HepG2 (cell line): ENCODE measurements at regions not wholly inside any gene's neighbourhood (a gene's known extent, or its start where the extent isn't known, plus 50 kb on each side); places are given as distances from the start of the nearest gene placed in this dataset.

Experiments used
- ATAC-seq: fragments of 200-7000 bp; cut with Tn5 transposase; 3 replicates; pipeline ENCODE4 v1.9.1; 2020; ENCODE audit warnings: mild to moderate bottlenecking, moderate library complexity
- BruUV-seq: library from RNA; stranded (reverse); fragments of 400-500 nt; replicated peaks from 2 replicates; lab custom pipeline; 2021; lab: Mats Ljungman, UMichigan
- CTCF ChIA-PET: fragments of 300-600 bp; formaldehyde crosslinking; extraction: SDS; loops from one replicate; lab custom pipeline; 2021; ENCODE audit warnings: low total read pairs, inconsistent platforms, low intra/inter-chr PET ratio; lab: Yijun Ruan, JAX
- POLR2A ChIA-PET: fragments of 350-600 bp; sonication (Branson Sonifier 250); formaldehyde crosslinking; loops from one replicate; lab custom pipeline; 2020; ENCODE audit warnings: antibody characterized with exemption, inconsistent platforms; lab: Yijun Ruan, JAX
- DNase-seq: peaks from one replicate; pipeline ENCODE4 v3.0.0-alpha.2; 2015; ENCODE audit warnings: low spot score
- FAIRE-seq: peaks from 3 replicates; lab custom pipeline; 2011; peaks lifted over from hg19 to GRCh38; lab: Jason Lieb, UNC
- H2AFZ ChIP-seq: one replicate; pipeline ENCODE4 v1.6.1; 2011; ENCODE audit warnings: low read length, inconsistent platforms
- H3K27ac ChIP-seq: fragments of 300-600 bp; 3 replicates; pipeline ENCODE4 v1.8.0; 2011; ENCODE audit warnings: mixed run types, mild to moderate bottlenecking, mixed read lengths, low read length, inconsistent platforms; ENCODE audit not compliant: insufficient read depth; ENCODE audit errors: extremely low read length
- H3K27me3 ChIP-seq, 2 experiments: fragments of 200-600 bp in 1 of 2; 2 replicates in 1 of 2; 3 replicates in 1 of 2; pipeline versions ENCODE4 v1.6.0 to v1.8.0; 2011; ENCODE audit warnings: low read length in 2 of 2, mild to moderate bottlenecking in 2 of 2, moderate library complexity in 2 of 2, inconsistent platforms in 1 of 2; ENCODE audit not compliant: insufficient read depth in 2 of 2, control insufficient read depth in 1 of 2
- H3K36me3 ChIP-seq, 2 experiments: fragments of 200-600 bp in 1 of 2; replicated peaks in 1 of 2; 2 replicates in 1 of 2; 3 replicates in 1 of 2; pipeline versions ENCODE4 v1.5.1 to v1.8.0; 2011; ENCODE audit warnings: low read length in 2 of 2, inconsistent platforms in 1 of 2; ENCODE audit not compliant: insufficient read depth in 2 of 2, control insufficient read depth in 1 of 2
- H3K4me1 ChIP-seq: 2 replicates; pipeline ENCODE4 v1.5.1; 2012; ENCODE audit warnings: low read length, inconsistent platforms; ENCODE audit not compliant: insufficient read depth
- H3K4me2 ChIP-seq: 2 replicates; pipeline ENCODE4 v1.6.0; 2011; ENCODE audit warnings: low read depth, low read length, inconsistent platforms
- H3K4me3 ChIP-seq, 3 experiments: fragments of 200-600 bp in 1 of 3; sonication (generic), shearing (Covaris generic) in 1 of 3; replicated peaks in 1 of 3; 2 replicates each; pipeline ENCODE4 v1.5.1; 2011 to 2016; ENCODE audit warnings: low read length in 3 of 3, inconsistent platforms in 2 of 3, low read depth in 2 of 3, mild to moderate bottlenecking in 2 of 3, control low read depth in 1 of 3, mixed read lengths in 1 of 3; ENCODE audit not compliant: insufficient read depth in 1 of 3
- H3K79me2 ChIP-seq: one replicate; pipeline ENCODE4 v1.6.1; 2011; ENCODE audit warnings: low read length, inconsistent platforms; ENCODE audit not compliant: insufficient read depth
- H3K9ac ChIP-seq: 2 replicates; pipeline ENCODE4 v1.6.0; 2011; ENCODE audit warnings: mild to moderate bottlenecking, low read depth, low read length, inconsistent platforms; ENCODE audit not compliant: insufficient read depth
- H3K9me3 ChIP-seq: 2 replicates; pipeline ENCODE4 v1.5.1; 2012; ENCODE audit warnings: mild to moderate bottlenecking, low read length
- H4K20me1 ChIP-seq: 2 replicates; pipeline ENCODE4 v1.6.0; 2011; ENCODE audit warnings: inconsistent platforms, mild to moderate bottlenecking, low read length, moderate library complexity; ENCODE audit not compliant: insufficient read depth
- ERF ChIP-seq: IDR thresholded peaks from 2 replicates; pipeline ENCODE4 v1.6.1; 2018; ENCODE audit warnings: missing biosample characterization, missing genetic modification reagents
- ZFP1 ChIP-seq: IDR thresholded peaks from 2 replicates; pipeline ENCODE4 v1.6.1; 2016
- ZKSCAN8 ChIP-seq: IDR thresholded peaks from 2 replicates; pipeline ENCODE4 v1.6.1; 2016; ENCODE audit warnings: borderline replicate concordance, missing genetic modification reagents, missing compliant biosample characterization
- ZNF530 ChIP-seq: sonication (generic); formaldehyde crosslinking; IDR thresholded peaks from 2 replicates; pipeline ENCODE4 v1.5.0; 2020; ENCODE audit warnings: low read depth, mild to moderate bottlenecking, missing genetic modification reagents
- ZNF589 ChIP-seq: sonication (generic); formaldehyde crosslinking; conservative IDR thresholded peaks from 2 replicates; pipeline ENCODE4 v1.8.0; 2022; ENCODE audit warnings: mild to moderate bottlenecking, moderate library complexity, missing genetic modification reagents
- ZNF790 ChIP-seq: sonication (generic); formaldehyde crosslinking; IDR thresholded peaks from 2 replicates; pipeline ENCODE4 v1.8.0; 2022; ENCODE audit warnings: missing genetic modification reagents, mild to moderate bottlenecking, borderline replicate concordance
- WGBS: methylation state at CpG from one replicate; pipeline ENCODE4 v1.1.6; 2017; ENCODE audit warnings: low lambda C conversion rate; 5-methylcytosine and 5-hydroxymethylcytosine counted together
- in situ Hi-C: cut with HindIII; loops from 2 replicates; pipeline ENCODE4 v1.10.0; 2017; ENCODE audit warnings: low pct_unique_long_range_greater_than_20kb; ENCODE audit not compliant: extremely low pct_ligation_motif_present
- intact Hi-C: fragments of 100-400 bp; cut with micrococcal nuclease; formaldehyde crosslinking; loops from one replicate; pipeline ENCODE4 v1.10.0; 2022; ENCODE audit not compliant: unreplicated experiment
- TF ChIP-seq, protein P1 (sequence below): IDR thresholded peaks from 2 replicates; pipeline ENCODE4 v1.6.1; 2012; ENCODE audit warnings: low read depth, low read length, improper control_type of control experiment
- TF ChIP-seq, protein P2 (sequence below): sonication (generic); formaldehyde crosslinking; IDR thresholded peaks from 2 replicates; pipeline ENCODE4 v1.4.0; 2020; ENCODE audit warnings: missing genetic modification reagents

DNA sequence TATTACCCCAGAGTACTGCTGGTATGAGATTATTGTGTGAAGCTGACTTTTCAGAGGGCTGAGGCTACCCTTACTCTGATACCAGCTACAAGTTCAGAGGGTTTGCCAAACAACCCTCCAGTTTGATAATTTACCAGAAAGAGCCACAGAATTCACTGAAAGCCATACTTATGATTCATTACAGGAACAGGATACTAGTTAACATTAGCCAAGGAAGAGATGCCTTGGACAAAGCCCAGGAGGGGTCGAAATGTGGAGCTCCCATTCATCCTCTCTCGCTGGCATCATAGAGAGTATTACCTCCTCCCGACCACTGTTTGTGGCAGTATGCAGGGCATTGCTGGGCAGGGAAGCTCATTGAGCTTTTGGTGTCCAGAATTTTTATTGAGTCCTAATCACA is 364.3 kb downstream of the KCNRG start:
- ChIA-PET CTCF (no interaction called here), POLR2A (no interaction called here)
- in situ Hi-C loops: no loop called here
- Histone ChIP-seq H3K27me3 (no peaks in the 10 kb centered on the region), H3K4me3 (no peak overlapping the region), H3K9me3 (peaks cover 22% of the 10 kb centered on the region), H3K27ac (no peak overlapping the region), H4K20me1 (no peaks in the 10 kb centered on the region), H3K79me2 (no peaks in the 10 kb centered on the region), H3K36me3 (no peaks in the 10 kb centered on the region), H3K9ac (no peak overlapping the region), H3K4me2 (no peak overlapping the region), H2AFZ (no peak overlapping the region), H3K4me1 (peaks cover 17% of the 10 kb centered on the region)
- no TSS peak for BruUV-seq
- DNase-seq (no peak), FAIRE-seq (no peak), ATAC-seq (no peak)
- intact Hi-C loops: no loop called here
- TF ChIP-seq, protein P1, sequence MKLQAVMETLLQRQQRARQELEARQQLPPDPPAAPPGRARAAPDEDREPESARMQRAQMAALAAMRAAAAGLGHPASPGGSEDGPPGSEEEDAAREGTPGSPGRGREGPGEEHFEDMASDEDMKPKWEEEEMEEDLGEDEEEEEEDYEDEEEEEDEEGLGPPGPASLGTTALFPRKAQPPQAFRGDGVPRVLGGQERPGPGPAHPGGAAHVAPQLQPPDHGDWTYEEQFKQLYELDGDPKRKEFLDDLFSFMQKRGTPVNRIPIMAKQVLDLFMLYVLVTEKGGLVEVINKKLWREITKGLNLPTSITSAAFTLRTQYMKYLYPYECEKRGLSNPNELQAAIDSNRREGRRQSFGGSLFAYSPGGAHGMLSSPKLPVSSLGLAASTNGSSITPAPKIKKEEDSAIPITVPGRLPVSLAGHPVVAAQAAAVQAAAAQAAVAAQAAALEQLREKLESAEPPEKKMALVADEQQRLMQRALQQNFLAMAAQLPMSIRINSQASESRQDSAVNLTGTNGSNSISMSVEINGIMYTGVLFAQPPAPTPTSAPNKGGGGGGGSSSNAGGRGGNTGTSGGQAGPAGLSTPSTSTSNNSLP: no peak
- TF ChIP-seq ERF (CRISPR knock-in tag) (no peak), ZNF530 (no peak), ZNF790 (CRISPR knock-in tag) (no peak), ZKSCAN8 (CRISPR knock-in tag) (no peak)
- WGBS: 67% methylated on average over 3 of the region's 3 CpGs

DNA sequence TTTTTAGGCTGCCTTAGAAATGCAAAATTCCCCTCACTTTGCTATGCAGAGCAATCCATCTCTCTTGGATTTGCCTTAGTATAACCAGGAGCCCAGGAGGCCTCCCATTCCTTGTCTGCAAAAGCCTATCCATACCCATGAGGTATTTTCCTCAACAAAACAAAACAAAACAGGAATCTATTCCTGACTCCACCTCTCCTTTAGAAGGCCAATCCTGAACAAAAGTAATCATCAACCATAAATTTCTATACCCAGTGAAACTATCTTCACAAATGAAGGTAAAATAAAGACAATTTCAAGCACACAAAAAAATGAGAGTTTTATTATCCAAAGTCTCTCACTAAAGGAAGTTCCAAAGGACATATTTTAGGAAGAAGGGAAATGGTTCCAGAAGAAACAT is 365.7 kb downstream of the KCNRG start:
- no peak overlapping the region for H3K9ac ChIP-seq
- no peaks in the 10 kb centered on the region for H3K27me3 ChIP-seq
- intact Hi-C loops (no loop called here), in situ Hi-C loops (no loop called here)
- H2AFZ ChIP-seq: no peak overlapping the region
- CTCF ChIA-PET: no interaction called here
- no TSS peak for BruUV-seq
- H3K27ac ChIP-seq: no peak overlapping the region
- no peak for FAIRE-seq
- TF ChIP-seq, protein P2, sequence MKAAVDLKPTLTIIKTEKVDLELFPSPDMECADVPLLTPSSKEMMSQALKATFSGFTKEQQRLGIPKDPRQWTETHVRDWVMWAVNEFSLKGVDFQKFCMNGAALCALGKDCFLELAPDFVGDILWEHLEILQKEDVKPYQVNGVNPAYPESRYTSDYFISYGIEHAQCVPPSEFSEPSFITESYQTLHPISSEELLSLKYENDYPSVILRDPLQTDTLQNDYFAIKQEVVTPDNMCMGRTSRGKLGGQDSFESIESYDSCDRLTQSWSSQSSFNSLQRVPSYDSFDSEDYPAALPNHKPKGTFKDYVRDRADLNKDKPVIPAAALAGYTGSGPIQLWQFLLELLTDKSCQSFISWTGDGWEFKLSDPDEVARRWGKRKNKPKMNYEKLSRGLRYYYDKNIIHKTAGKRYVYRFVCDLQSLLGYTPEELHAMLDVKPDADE (CRISPR knock-in tag): no peak
- TF ChIP-seq ZNF589 (CRISPR knock-in tag): no peak
- TF ChIP-seq ZFP1: peak; percentile 95; the same call in 1 of the 2 replicates
- TF ChIP-seq, all 625 proteins: peak for 1
- ATAC-seq: no peak
- Histone ChIP-seq H3K4me2 (no peak overlapping the region), H3K4me1 (peaks cover 18% of the 10 kb centered on the region), H3K36me3 (no peaks in the 10 kb centered on the region), H3K79me2 (no peaks in the 10 kb centered on the region), H4K20me1 (no peaks in the 10 kb centered on the region), H3K4me3 (no peak overlapping the region), H3K9me3 (peaks cover 22% of the 10 kb centered on the region)
- POLR2A ChIA-PET: no interaction called here
- DNase-seq: no peak
